ENCODE measurements at regions not wholly inside any gene's neighbourhood (a gene's known extent, or its start where the extent isn't known, plus 50 kb on each side); places are given as distances from the start of the nearest gene placed in this dataset.
"Not testable (repeated sequence)": the region's sequence is repeated elsewhere in the genome, so short reads cannot be mapped to it uniquely, and the experiment has no call there.

- DNase-seq: no peak
Measured at GRCh38 chr4:177957596-177958360, 515.5 kb upstream of the AGA start.

DNA sequence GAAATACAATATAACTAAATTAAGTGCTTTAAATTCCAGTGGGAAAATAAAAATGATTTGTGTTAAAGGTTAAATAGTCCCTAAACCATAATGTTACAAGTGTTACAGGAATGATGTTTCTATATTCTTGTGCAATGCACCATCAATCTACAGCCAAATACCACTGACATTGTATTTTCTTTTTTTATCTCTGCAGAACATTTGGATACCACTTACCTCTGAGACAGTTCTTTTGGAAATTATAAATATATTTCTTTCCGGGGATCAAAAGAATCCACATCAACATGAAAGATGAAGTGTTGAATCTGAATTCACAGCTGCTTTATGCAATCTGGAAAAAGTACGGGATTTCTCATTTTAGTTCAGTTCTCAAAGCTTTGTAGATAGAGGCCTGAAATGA lies 518.3 kb upstream of the AGA start:
- DNase-seq: no peak

GRCh38 chr4:177961761-177962380 lies 519.6 kb upstream of the AGA start:
- no peak for DNase-seq

DNA sequence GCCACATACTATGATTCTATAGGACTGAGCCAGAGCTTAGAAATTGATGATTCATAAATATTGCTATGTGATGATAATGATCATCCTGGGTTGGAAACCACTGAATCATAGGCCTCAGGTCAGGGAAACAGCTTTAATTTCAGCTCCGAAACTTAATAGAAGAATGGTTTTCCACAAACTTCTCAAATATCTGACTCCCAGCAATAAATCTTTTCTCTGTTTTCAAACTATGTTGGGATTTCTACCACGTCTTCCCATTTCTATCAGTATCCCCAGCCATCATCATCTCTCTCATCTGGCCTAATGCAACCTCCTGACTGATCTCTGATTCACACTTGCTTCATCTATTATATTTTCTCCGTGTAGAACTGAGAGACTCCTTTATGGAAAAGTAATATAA lies 521.8 kb upstream of the AGA start:
- no peak for DNase-seq

DNA sequence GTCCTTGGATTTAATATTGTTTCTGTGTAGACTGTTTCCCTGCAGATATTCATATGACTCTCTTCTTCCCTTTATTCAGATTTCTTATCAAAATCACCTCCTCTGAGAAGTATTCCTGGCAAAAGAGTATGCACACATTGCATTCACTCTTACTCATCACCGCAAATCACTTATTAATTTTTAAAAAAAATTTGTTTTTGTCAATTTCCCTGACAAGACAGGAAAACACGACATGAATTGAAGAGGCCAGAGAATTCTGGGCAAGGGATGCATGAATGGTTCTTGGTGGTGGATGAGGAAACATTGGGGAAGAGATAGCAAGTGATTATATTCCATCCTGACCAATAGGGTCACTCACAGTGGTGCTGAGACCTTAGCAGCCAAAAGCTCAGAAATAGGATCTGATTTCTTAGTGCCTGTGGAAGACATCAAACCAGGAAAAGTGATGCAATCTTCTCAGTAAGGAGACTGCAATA lies 522.5 kb upstream of the AGA start:
- no peak for DNase-seq

DNA sequence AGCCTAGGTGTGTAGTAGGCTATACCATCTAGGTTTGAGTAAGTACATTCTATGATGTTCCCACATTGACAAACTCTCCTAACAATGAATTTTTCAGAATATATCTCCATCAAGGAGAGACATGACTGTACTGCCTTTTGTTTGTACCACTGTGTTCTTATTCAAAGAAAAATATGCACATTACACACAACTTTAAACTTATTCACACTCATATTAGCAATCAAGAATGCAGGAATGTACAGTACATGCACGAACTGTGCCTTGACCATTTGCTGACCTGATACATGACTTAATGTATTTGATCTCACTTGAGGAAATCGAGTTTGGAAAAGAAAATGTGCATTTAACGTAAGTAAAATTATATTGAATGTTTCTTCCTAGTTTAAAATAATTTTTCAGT lies 525.1 kb upstream of the AGA start:
- no peak for DNase-seq

- DNase-seq: no peak
Measured at GRCh38 chr4:177968817-177969442, 526.7 kb upstream of the AGA start.

DNA sequence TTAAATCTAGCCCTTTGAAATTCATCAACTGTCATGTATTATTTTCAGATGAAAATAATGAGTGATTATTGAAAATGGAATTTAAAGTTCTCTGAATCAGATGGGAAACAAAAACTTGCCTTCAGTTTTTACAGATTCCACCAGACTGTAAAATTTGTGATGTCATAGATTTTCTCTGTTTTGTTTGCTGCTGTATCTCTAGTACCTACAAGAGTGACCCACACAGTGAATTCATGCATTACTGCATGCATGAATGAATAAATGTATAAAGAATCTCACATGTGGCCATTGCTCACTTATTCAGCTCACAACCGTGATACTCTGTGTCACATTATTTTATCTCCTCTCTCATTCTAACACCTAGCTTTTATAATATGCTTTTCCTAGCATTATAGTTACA lies 532.2 kb upstream of the AGA start:
- DNase-seq: no peak

- no peak for DNase-seq
Measured at GRCh38 chr4:177975315-177975987, 533.2 kb upstream of the AGA start.

DNA sequence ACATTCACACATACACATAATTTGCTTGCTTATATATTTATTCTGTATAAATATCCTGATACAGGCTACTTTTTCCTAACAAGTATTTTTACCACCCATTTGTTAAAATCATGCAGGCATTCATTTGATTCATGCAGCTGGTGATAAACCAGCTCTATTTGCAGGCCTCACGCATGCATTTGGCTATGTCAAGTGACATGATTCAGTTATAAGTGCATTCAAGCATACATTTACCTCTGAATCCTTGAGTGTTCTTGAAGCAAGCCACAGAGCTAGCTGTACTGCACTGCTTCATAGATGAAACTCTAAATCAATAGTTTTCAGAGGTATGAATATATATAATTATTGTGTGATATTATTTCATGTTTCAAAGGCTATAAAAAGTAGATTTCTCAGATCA lies 544.0 kb upstream of the AGA start:
- no peak for DNase-seq

DNA sequence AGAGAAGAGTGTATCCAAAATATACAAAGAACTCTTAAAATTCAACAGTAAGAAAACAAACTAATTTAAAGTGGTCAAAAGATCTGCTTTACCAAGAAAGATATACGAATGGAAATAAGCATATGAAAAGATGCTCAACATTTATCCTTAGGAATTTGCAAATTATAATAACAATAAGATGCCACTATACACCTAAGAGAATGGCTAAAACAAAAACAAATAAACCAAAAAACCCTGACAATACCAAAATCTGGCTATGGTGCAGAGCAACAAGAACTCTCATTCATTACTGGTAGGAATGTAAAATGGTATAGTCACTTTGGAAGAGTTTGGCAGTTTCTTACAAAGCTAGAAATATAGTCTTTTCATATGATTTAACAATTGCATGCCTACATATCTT lies 545.7 kb upstream of the AGA start:
- DNase-seq: no peak

DNA sequence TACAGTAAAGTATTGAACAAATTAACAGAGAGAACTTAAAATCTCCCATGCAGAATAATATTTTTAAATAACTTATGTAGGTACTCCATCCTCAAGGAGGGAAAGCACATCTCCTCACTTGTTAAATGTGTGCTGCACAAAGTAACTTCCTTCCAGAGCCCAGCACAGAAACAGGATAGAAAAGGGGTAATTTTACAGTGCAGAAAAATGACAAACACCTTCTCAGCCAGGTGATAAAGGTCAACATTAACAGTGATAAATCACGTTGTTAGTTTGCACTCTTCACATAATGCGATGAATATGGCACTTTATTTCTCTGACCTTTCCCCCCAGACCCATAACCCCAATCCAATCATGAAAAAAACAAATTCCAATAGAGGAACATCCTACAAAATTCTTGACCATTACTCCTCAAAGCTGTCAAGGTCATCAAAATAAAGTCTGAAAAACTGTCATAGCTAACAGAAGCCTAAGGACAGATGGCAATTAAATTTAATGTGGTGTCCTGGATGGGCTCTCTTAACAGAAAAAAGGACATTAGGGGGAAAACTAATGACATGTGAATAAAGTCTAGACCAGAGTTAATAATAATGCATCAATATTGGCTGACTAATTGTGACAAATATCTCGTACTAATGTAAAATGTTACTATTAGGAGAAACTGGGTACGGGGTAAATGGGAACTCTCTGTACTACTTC lies 547.4 kb upstream of the AGA start:
- no peak for DNase-seq

DNA sequence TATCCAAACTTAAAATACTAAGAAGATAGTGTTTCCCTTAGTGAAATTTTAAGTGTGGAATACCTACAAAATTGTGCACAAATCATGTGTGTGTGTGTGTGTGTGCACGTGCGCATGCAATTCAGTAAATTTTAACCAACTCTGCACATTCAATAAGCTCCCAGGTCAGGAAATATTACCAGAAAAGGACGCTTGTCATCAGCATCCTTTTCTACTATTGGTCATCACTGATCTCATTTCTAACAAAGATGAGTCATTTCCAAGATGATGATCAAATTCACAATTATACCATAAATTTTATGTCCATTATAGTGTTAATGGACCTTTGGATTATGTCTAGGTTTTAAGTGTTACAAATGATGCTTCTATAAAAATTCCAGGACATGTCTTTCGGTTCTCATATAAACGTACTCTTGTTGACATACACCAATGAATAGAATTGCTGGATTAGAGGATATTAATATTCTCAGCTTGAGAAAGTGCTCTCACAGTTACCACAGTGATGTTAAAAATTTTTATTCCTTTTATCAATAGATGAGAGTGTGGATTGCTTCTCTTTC lies 560.9 kb upstream of the AGA start:
- DNase-seq: no peak

DNA sequence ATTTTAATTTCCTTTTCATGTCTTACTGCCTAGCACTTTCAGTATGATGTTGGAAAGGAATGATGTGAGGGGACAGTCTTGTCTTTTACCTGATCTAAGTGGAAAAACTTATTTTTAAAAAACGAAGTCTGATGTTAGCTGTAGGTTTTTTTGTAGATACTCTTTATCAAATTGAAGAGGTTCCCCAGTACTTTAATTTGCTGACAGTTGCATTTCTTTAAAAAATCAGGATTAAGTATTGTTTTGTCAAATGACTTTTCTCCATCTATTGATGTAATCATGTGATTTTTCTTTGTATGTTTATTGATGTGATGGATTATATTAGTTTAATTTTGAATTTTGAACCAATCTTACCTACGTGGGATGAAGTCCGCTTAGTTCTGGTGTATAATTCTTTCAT lies 568.4 kb upstream of the AGA start:
- DNase-seq: no peak

GRCh38 chr4:178015046-178015445 lies 572.8 kb upstream of the AGA start:
- not testable (repeated sequence) for DNase-seq

DNA sequence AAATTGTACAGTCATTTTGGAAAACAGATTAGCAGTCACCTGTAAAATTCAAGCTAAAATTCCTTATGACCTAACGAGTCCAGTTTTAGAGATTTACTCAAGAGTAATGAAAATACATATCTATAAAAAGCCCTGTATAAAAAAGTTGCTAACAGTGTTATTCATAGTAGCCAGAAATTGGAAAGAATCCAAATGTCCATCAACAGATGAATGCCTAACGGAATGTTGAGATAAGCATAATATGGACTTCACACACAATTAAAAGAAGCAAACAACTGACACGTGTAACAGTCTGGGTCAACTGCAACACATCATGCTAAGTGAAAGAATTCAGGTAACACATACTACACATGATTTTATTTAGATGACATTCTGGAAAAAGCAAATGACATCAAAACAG lies 584.8 kb upstream of the AGA start:
- DNase-seq: no peak

DNA sequence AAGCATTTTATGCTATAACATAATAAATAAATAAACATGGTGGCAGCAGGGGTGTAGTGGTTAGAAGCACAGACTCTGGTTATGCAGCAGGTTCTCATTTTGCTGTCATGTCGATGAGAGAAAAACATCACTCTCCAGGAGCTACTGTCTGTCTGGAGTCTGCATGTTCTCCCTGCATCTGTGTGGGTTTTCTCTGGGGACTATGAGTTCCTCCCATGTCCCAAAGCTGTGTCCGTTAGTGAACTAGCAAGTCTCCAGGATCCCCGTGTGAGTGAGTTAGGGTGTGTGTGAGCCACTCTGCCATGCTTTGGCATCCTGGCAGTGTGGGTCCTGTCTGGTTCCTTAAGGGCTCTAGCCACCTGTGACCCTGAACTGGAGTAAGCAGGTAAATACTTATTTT lies 585.6 kb upstream of the AGA start:
- no peak for DNase-seq

- no peak for DNase-seq
Measured at GRCh38 chr4:178028481-178028880, 586.2 kb upstream of the AGA start.

DNA sequence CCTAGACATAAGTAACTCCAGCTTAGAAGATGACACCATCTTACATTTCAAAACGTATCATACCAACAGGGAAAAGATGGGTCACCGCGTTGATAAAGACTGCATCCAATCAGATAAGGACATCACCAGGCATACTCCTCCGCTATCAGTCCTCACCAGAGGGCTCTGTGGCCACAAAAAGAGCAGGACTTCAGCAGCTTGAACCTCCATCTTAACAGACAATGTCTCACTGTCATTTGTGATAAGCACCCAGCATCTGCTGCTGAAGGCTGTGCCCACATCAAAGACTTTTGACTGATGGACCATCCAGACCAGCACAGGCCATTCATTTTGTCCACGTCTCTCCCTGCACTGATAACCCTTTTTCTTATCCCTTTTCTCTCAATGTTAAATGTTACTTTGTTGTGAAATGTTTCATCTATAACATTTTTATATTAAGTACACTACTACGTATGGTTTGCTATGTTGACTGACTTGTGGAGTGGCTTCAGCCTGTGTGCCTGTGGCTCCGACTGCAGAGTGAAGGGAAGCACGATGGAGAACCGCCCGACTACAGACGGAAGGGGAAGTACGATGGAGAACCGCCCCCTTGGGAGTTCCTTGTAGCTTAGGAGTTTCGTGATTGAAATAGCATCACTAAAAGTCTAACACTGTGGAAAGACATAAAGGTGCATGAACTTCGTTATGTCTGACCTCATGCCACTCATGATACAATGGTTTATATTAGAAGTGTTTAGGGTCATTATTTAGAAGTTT lies 595.4 kb upstream of the AGA start:
- DNase-seq: no peak

GRCh38 chr4:178056996-178057395 lies 614.8 kb upstream of the AGA start:
- DNase-seq: no peak

DNA sequence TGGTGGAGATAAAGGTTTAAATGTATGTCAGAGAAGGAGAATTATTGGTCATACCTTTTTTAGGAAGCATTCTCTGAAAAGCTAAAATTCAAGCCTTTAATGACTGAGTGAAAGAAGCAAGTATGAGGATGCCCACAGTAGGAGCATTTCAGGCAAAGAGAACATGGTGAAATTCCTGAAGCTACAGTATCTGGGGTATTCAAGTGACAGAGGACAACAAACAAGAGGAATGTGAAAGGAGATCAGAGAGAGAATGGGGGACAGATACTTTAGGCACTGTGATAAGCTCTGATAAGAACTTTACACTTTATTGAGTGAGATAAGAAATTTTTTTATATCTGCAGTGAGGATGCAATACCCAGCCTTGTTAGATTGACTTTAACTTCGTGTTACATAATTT lies 621.3 kb upstream of the AGA start:
- no peak for DNase-seq

GRCh38 chr4:178066338-178066941 lies 624.2 kb upstream of the AGA start:
- DNase-seq: no peak
